Keratinocyte (primary cell): ENCODE measurements at regions not wholly inside any gene's neighbourhood (a gene's known extent, or its start where the extent isn't known, plus 50 kb on each side); places are given as distances from the start of the nearest gene placed in this dataset.

Experiments used
- DNase-seq: peaks from one replicate; pipeline ENCODE4 v3.0.0-alpha.2; 2011; ENCODE audit warnings: low read depth, missing footprints, low spot score
- FAIRE-seq: peaks from 2 replicates; lab custom pipeline; 2011; peaks lifted over from hg19 to GRCh38; lab: Jason Lieb, UNC
- H2AFZ ChIP-seq: 2 replicates; pipeline ENCODE4 v1.6.0; 2012; ENCODE audit warnings: low read length, control low read depth, inconsistent platforms; ENCODE audit not compliant: control insufficient read depth
- H3K27ac ChIP-seq: 2 replicates; pipeline ENCODE4 v1.5.1; 2011; ENCODE audit warnings: low read length; ENCODE audit not compliant: control insufficient read depth, insufficient read depth
- H3K27me3 ChIP-seq: 3 replicates; pipeline ENCODE4 v1.6.0; 2011; ENCODE audit warnings: low read length; ENCODE audit not compliant: control insufficient read depth, insufficient read depth; ENCODE audit errors: extremely low read depth
- H3K36me3 ChIP-seq, 2 experiments: 2 replicates in 1 of 2; 3 replicates in 1 of 2; pipeline ENCODE4 v1.5.1; 2011; ENCODE audit warnings: low read length in 2 of 2, mild to moderate bottlenecking in 1 of 2; ENCODE audit not compliant: control insufficient read depth in 2 of 2, insufficient read depth in 2 of 2; ENCODE audit errors: extremely low read depth in 1 of 2
- H3K4me1 ChIP-seq: 3 replicates; pipeline ENCODE4 v1.5.1; 2011; ENCODE audit warnings: low read length; ENCODE audit not compliant: control insufficient read depth, insufficient read depth; ENCODE audit errors: extremely low read depth
- H3K4me2 ChIP-seq: 3 replicates; pipeline ENCODE4 v1.6.0; 2011; ENCODE audit warnings: low read depth, low read length; ENCODE audit not compliant: control insufficient read depth, insufficient read depth; ENCODE audit errors: extremely low read depth
- H3K4me3 ChIP-seq, 3 experiments: fragments of 200-600 bp in 1 of 3; sonication (generic) in 1 of 3; 2 replicates in 2 of 3; 3 replicates in 1 of 3; pipeline ENCODE4 v1.5.1; 2011 to 2016; ENCODE audit warnings: low read length in 3 of 3, mild to moderate bottlenecking in 3 of 3, control low read depth in 2 of 3, inconsistent platforms in 1 of 3, low read depth in 1 of 3, mixed read lengths in 1 of 3, mixed run types in 1 of 3, moderate library complexity in 1 of 3; ENCODE audit not compliant: control insufficient read depth in 2 of 3, insufficient read depth in 2 of 3; ENCODE audit errors: extremely low read depth in 1 of 3
- H3K79me2 ChIP-seq: 2 replicates; pipeline ENCODE4 v1.6.0; 2012; ENCODE audit warnings: low read length; ENCODE audit not compliant: control insufficient read depth, insufficient read depth
- H3K9ac ChIP-seq: 3 replicates; pipeline ENCODE4 v1.6.0; 2011; ENCODE audit warnings: low read length; ENCODE audit not compliant: control insufficient read depth, insufficient read depth; ENCODE audit errors: extremely low read depth
- H3K9me1 ChIP-seq: 3 replicates; pipeline ENCODE4 v1.6.0; 2011; ENCODE audit warnings: low read length; ENCODE audit not compliant: control insufficient read depth, insufficient read depth; ENCODE audit errors: extremely low read depth
- H3K9me3 ChIP-seq: 2 replicates; pipeline ENCODE4 v1.5.1; 2012; ENCODE audit warnings: low read depth, low read length; ENCODE audit not compliant: control insufficient read depth
- H4K20me1 ChIP-seq: 3 replicates; pipeline ENCODE4 v1.6.0; 2011; ENCODE audit warnings: low read length; ENCODE audit not compliant: control insufficient read depth, insufficient read depth; ENCODE audit errors: extremely low read depth
- CTCF ChIP-seq, 3 experiments: IDR thresholded peaks in 1 of 3; conservative IDR thresholded peaks in 1 of 3; optimal IDR thresholded peaks in 1 of 3; 2 replicates in 2 of 3; 3 replicates in 1 of 3; pipeline versions ENCODE3 to v1.5.1; 2011; ENCODE audit warnings: low read length in 3 of 3, mild to moderate bottlenecking in 3 of 3, moderate library complexity in 2 of 3, control low read depth in 1 of 3, inconsistent platforms in 1 of 3; ENCODE audit not compliant: insufficient read depth in 2 of 3; ENCODE audit errors: extremely low read depth in 1 of 3
- EZH2 ChIP-seq: IDR thresholded peaks from one replicate; pipeline ENCODE4 v1.6.1; 2012; ENCODE audit warnings: inconsistent platforms, mild to moderate bottlenecking, low read length, moderate library complexity
- dilution Hi-C: fragments of 300-500 bp; cut with MboI; formaldehyde crosslinking; loops from one replicate; pipeline ENCODE4 v1.7.0; 2020; ENCODE audit warnings: low sequenced_read_pairs; ENCODE audit not compliant: extremely low pct_ligation_motif_present

- dilution Hi-C loops = no loop called here
- no peak overlapping the region for H2AFZ ChIP-seq
- no peaks in the 10 kb centered on the region for H3K4me1 ChIP-seq
- no peak overlapping the region for H3K4me3 ChIP-seq
- DNase-seq = no peak
- no peaks in the 10 kb centered on the region for H4K20me1 ChIP-seq
- no peak overlapping the region for H3K9ac ChIP-seq
- peaks cover 1% of the 10 kb centered on the region for H3K9me3 ChIP-seq
- H3K4me2 ChIP-seq = no peak overlapping the region
- TF ChIP-seq EZH2 (no peak), CTCF (optimal IDR thresholded peaks at IDR 0.05 in 1 of 3, IDR thresholded peaks at IDR 0.05 in 1 of 3, conservative IDR thresholded peaks at IDR 0.05 in 1 of 3; ENCODE audit: extremely low read depth in 1 of 3, insufficient read depth in 2 of 3, low read length in 3 of 3) (no peak)
- FAIRE-seq = no peak
- H3K27ac ChIP-seq = no peak overlapping the region
- H3K36me3 ChIP-seq = no peaks in the 10 kb centered on the region
- H3K9me1 ChIP-seq = no peaks in the 10 kb centered on the region
- no peaks in the 10 kb centered on the region for H3K27me3 ChIP-seq
- H3K79me2 ChIP-seq = no peaks in the 10 kb centered on the region
Observed at GRCh38 chr19:28076628-28077027, 1136.3 kb downstream of the UQCRFS1 start.

GRCh38 chr19:28075229-28075628 is 1137.7 kb downstream of the UQCRFS1 start:
- Histone ChIP-seq H3K27ac (no peak overlapping the region), H4K20me1 (no peaks in the 10 kb centered on the region), H3K9ac (no peak overlapping the region), H3K27me3 (no peaks in the 10 kb centered on the region), H3K4me1 (no peaks in the 10 kb centered on the region), H3K9me3 (peaks cover 1% of the 10 kb centered on the region), H3K4me2 (no peak overlapping the region), H2AFZ (no peak overlapping the region), H3K79me2 (no peaks in the 10 kb centered on the region), H3K4me3 (no peak overlapping the region), H3K36me3 (no peaks in the 10 kb centered on the region), H3K9me1 (no peaks in the 10 kb centered on the region)
- TF ChIP-seq CTCF (optimal IDR thresholded peaks at IDR 0.05 in 1 of 3, IDR thresholded peaks at IDR 0.05 in 1 of 3, conservative IDR thresholded peaks at IDR 0.05 in 1 of 3; ENCODE audit: extremely low read depth in 1 of 3, insufficient read depth in 2 of 3, low read length in 3 of 3) (no peak), EZH2 (no peak)
- DNase-seq (no peak), FAIRE-seq (no peak)
- dilution Hi-C loops = no loop called here
